ENCODE measurements at regions not wholly inside any gene's neighbourhood (a gene's known extent, or its start where the extent isn't known, plus 50 kb on each side); places are given as distances from the start of the nearest gene placed in this dataset.
"Not testable (repeated sequence)": the region's sequence is repeated elsewhere in the genome, so short reads cannot be mapped to it uniquely, and the experiment has no call there.

- Histone ChIP-seq H3K36me3 (no peaks in the 10 kb centered on the region), H3K27me3 (no peaks in the 10 kb centered on the region), H3K4me3 (no peak overlapping the region), H3K27ac (no peak overlapping the region), H3K4me1 (peaks cover 0 to 18% of the 10 kb centered on the region in 2 donors), H3K9me3 (no peaks in the 10 kb centered on the region)
- TF ChIP-seq CTCF (IDR thresholded peaks at IDR 0.05), result no peak
- intact Hi-C loops (cut with DNase I), result loop anchor here in 1 of 2 donors (10.0 kb wide), 1 partner anchor 117 kb away; no protein-coding TSS in a partner anchor
- ATAC-seq, result no peak
- DNase-seq, result no peak
Measured at GRCh38 chr5:36392186-36392585, 90.5 kb upstream of the RANBP3L start.

- ATAC-seq (no peak), DNase-seq (no peak)
- H3K4me3 ChIP-seq, result no peak overlapping the region
- no peaks in the 10 kb centered on the region for H3K9me3 ChIP-seq
- H3K27ac ChIP-seq, result no peak overlapping the region
- TF ChIP-seq CTCF (IDR thresholded peaks at IDR 0.05), result no peak
- H3K27me3 ChIP-seq, result no peaks in the 10 kb centered on the region
- H3K36me3 ChIP-seq, result no peaks in the 10 kb centered on the region
- intact Hi-C loops (cut with DNase I), result loop anchor here in 1 of 2 donors (10.0 kb wide), 1 partner anchor 118 kb away; no protein-coding TSS in a partner anchor
- H3K4me1 ChIP-seq, result peaks cover 0 to 18% of the 10 kb centered on the region in 2 donors
Measured at GRCh38 chr5:36392818-36393217, 91.1 kb upstream of the RANBP3L start.

- H3K27ac ChIP-seq, result no peak overlapping the region
- H3K9me3 ChIP-seq, result no peaks in the 10 kb centered on the region
- H3K4me1 ChIP-seq, result peaks cover 0 to 14% of the 10 kb centered on the region in 2 donors
- TF ChIP-seq CTCF (IDR thresholded peaks at IDR 0.05), result no peak
- no peaks in the 10 kb centered on the region for H3K27me3 ChIP-seq
- ATAC-seq, result no peak
- DNase-seq, result no peak
- H3K4me3 ChIP-seq, result no peak overlapping the region
- no peaks in the 10 kb centered on the region for H3K36me3 ChIP-seq
- intact Hi-C loops (cut with DNase I), result loop anchor here in 1 of 2 donors (10.0 kb wide), 1 partner anchor 119 kb away; no protein-coding TSS in a partner anchor
Measured at GRCh38 chr5:36393656-36394428, 92.1 kb upstream of the RANBP3L start.

- Histone ChIP-seq H3K27me3 (no peaks in the 10 kb centered on the region), H3K36me3 (no peaks in the 10 kb centered on the region), H3K4me1 (peaks cover 0 to 2% of the 10 kb centered on the region in 2 donors), H3K4me3 (no peak overlapping the region), H3K9me3 (no peaks in the 10 kb centered on the region), H3K27ac (no peak overlapping the region)
- intact Hi-C loops (cut with DNase I), result loop anchor here in 1 of 2 donors (10.0 kb wide), 1 partner anchor 120 kb away; no protein-coding TSS in a partner anchor
- no peak for ATAC-seq
- DNase-seq, result no peak
- TF ChIP-seq CTCF (IDR thresholded peaks at IDR 0.05), result no peak
Measured at GRCh38 chr5:36395260-36395659, 93.6 kb upstream of the RANBP3L start.

GRCh38 chr5:36395947-36396346 is 94.2 kb upstream of the RANBP3L start:
- intact Hi-C loops (cut with DNase I), result loop anchor here in 1 of 2 donors (10.0 kb wide), 1 partner anchor 121 kb away; no protein-coding TSS in a partner anchor

More at GRCh38 chr5:36395947-36396346, 94.2 kb upstream of the RANBP3L start:
- not testable (repeated sequence) for H3K27me3 ChIP-seq, H3K27ac ChIP-seq, H3K4me3 ChIP-seq, H3K9me3 ChIP-seq, H3K36me3 ChIP-seq, H3K4me1 ChIP-seq, ATAC-seq, DNase-seq

All from left lung (tissue), 4 donors.